ENCODE measurements at regions not wholly inside any gene's neighbourhood (a gene's known extent, or its start where the extent isn't known, plus 50 kb on each side); places are given as distances from the start of the nearest gene placed in this dataset.

DNA sequence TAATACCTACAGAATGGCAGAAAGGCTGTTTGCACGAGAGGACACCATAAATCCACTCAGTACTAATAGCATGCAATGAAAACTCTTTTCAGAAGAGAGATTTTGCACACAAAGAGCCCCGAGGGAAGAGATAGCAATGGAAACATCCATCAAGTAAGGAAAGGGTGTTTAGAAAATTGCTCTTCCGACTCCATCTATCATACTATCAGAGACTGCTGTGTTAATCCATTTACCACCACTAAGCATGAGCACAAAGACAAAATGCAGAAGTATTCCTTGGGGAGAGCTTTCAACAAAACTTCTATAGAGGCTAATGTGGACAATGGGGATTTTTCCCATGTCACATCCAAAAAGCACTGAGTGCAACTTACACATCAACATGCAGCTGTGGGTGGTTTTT lies 72.1 kb upstream of the PLAAT1 start (continued):
- TF ChIP-seq, protein P1, sequence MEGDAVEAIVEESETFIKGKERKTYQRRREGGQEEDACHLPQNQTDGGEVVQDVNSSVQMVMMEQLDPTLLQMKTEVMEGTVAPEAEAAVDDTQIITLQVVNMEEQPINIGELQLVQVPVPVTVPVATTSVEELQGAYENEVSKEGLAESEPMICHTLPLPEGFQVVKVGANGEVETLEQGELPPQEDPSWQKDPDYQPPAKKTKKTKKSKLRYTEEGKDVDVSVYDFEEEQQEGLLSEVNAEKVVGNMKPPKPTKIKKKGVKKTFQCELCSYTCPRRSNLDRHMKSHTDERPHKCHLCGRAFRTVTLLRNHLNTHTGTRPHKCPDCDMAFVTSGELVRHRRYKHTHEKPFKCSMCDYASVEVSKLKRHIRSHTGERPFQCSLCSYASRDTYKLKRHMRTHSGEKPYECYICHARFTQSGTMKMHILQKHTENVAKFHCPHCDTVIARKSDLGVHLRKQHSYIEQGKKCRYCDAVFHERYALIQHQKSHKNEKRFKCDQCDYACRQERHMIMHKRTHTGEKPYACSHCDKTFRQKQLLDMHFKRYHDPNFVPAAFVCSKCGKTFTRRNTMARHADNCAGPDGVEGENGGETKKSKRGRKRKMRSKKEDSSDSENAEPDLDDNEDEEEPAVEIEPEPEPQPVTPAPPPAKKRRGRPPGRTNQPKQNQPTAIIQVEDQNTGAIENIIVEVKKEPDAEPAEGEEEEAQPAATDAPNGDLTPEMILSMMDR (IDR thresholded peaks at IDR 0.05; ENCODE audit: control extremely low read depth in 1 of 3, insufficient read depth in 1 of 3, low read depth in 1 of 3, low read length in 3 of 3), result no peak
- no peak for TF ChIP-seq NRF1 (IDR thresholded peaks at IDR 0.05; ENCODE audit: low read depth, low read length)
- no peak for TF ChIP-seq TCF12 (IDR thresholded peaks at IDR 0.05; ENCODE audit: low read depth, low read length)
- TF ChIP-seq ZNF274 (IDR thresholded peaks at IDR 0.05; ENCODE audit: borderline replicate concordance, extremely low read depth, low read length), result no peak
